HUES64 (cell line): ENCODE measurements at regions not wholly inside any gene's neighbourhood (a gene's known extent, or its start where the extent isn't known, plus 50 kb on each side); places are given as distances from the start of the nearest gene placed in this dataset.

Source experiments
- H3K27ac ChIP-seq: 2 replicates; pipeline ENCODE4 v1.7.0; 2013; ENCODE audit warnings: low read depth, low read length, inconsistent platforms
- H3K27me3 ChIP-seq: 2 replicates; pipeline ENCODE4 v1.6.1; 2013; ENCODE audit warnings: mild to moderate bottlenecking, low read length; ENCODE audit not compliant: insufficient read depth
- H3K36me3 ChIP-seq: 2 replicates; pipeline ENCODE4 v1.6.1; 2013; ENCODE audit warnings: mild to moderate bottlenecking, low read length; ENCODE audit not compliant: insufficient read depth
- H3K4me1 ChIP-seq: 2 replicates; pipeline ENCODE4 v1.6.1; 2013; ENCODE audit warnings: mild to moderate bottlenecking, low read length, moderate library complexity; ENCODE audit not compliant: insufficient read depth
- H3K4me3 ChIP-seq: 2 replicates; pipeline ENCODE4 v1.5.1; 2013; ENCODE audit warnings: mild to moderate bottlenecking, low read length, moderate library complexity
- H3K9ac ChIP-seq: 2 replicates; pipeline ENCODE4 v1.6.1; 2013; ENCODE audit warnings: mild to moderate bottlenecking, low read depth, low read length
- H3K9me3 ChIP-seq: 2 replicates; pipeline ENCODE4 v1.6.1; 2013; ENCODE audit warnings: low read depth, low read length; ENCODE audit not compliant: insufficient read depth
- WGBS: fragments of 150-250, 120-280 bp; methylation state at CpG from one replicate; pipeline ENCODE4 v1.1.7; 2013; ENCODE audit warnings: missing lambda C conversion rate; 5-methylcytosine and 5-hydroxymethylcytosine counted together

DNA sequence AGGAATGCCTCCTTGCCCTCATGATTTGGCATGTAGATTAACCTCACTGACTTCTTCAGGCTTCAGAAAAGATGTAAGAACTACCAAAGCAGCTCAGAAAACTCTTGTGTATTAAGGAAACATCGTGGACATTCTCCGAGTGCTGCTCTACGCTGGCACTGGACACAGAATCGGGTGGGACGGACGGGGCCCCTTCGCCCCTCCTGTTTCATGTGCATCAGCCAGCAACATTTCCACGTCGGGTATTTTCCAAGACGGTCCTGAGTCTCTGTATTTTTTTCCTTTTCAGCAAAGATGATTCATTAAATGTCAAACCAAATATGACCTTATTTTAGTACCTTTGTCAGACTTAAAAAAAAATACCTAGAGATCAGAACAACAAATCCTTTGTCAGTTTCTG, 583.6 kb downstream of the CCDC171 start:
- no peaks in the 10 kb centered on the region for H3K36me3 ChIP-seq
- 95% methylated on average over 10 of the region's 10 CpGs for WGBS
- no peaks in the 10 kb centered on the region for H3K9me3 ChIP-seq
- H3K27me3 ChIP-seq: 0 out of 2 replicates have a peak, but pooled peaks cover 7% of the 10 kb centered on the region
- no peak overlapping the region for H3K4me3 ChIP-seq
- no peaks in the 10 kb centered on the region for H3K4me1 ChIP-seq
- H3K9ac ChIP-seq: no peak overlapping the region
- no peak overlapping the region for H3K27ac ChIP-seq

DNA sequence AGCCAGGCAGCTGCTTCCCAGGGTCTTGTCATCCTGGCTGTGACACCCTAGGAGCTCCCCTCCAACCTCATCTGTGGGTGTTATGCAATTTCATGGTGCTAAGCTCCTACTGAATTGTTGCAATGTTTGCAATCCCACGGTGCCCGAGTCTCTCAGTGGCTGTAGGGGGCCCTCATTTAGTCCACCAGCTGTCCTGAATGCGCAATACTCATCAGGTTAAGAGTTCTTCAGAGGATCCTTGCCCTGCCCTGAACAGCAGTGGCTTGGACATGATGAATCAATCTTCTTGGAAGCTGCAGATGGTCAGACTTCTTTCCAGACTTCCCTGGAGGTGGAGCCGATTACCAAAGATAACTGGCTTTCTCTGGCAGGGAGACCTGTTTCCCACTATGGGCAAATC, 584.1 kb downstream of the CCDC171 start:
- Histone ChIP-seq H3K9ac (no peak overlapping the region), H3K9me3 (no peaks in the 10 kb centered on the region), H3K4me1 (no peaks in the 10 kb centered on the region), H3K27ac (no peak overlapping the region), H3K4me3 (no peak overlapping the region), H3K27me3 (0 out of 2 replicates have a peak, but pooled peaks cover 7% of the 10 kb centered on the region), H3K36me3 (no peaks in the 10 kb centered on the region)
- WGBS: 86% methylated on average over 4 of the region's 4 CpGs

DNA sequence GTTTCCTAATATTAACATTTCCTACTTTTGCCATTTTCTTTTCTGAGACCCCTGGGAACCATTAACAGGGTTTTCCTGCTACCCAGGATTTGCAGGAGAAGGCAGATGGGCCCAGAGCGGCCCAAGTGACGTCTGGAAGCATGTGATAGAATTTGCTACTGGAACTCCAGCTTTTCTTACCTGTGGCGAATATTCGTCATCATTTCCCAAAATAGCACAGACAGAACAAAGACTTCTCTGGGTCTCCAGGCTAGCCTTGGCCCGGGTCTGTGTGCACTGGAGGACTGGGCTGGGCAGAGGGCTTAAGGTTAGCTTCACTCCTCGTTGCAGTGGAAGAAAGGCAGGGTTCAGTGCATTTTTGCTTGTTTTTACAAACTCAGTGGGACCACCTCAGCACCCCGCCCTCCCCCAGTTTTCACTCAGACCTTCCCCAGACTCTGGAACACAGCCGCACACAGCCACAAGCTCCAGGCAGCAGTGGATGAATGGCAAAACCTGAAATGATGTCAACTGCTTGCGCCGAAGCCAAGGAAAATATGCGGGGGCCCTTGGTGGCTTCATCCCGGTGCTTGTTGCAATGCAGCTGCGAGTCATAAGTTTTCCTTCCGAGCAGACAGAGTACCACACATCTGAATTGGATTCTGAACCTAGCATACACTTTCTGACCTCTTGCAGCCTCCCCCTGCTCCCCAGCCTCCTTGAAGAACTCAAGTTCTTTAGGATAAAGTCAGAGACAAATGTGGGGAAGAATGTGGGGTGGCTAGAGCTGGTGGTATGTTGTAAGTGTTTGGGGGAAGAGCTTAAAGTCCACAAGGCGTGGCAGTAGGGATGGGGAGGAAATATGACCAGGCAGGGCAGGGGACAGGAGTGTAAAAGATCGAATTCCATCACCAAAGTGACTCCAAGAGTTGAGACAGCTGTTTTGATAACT, 586.0 kb downstream of the CCDC171 start:
- Histone ChIP-seq H3K27ac (no peak overlapping the region), H3K9me3 (no peaks in the 10 kb centered on the region), H3K4me3 (no peak overlapping the region), H3K36me3 (no peaks in the 10 kb centered on the region), H3K9ac (no peak overlapping the region), H3K4me1 (no peaks in the 10 kb centered on the region), H3K27me3 (no peaks in the 10 kb centered on the region)
- WGBS: 90% methylated on average over 16 of the region's 16 CpGs

DNA sequence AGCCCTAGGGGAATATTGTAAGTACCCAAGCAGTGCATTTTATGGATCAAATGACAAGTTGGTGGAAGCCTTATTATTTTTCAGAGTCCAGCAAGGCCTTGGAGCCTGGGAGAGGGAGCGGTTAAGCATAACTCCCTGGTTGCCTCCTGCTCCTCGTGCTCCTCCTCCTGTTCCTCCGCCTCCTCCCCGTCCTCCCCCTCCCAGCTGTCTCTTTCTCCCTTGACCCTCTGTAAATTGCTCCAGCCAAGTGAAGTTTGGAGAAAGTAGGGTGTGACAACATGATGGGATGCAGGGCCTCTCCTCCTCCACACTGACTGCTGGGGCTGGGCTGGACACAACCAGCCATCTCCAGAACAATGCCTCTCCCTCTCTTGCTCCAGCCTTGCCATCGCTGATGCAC, 586.9 kb downstream of the CCDC171 start:
- Histone ChIP-seq H3K27me3 (no peaks in the 10 kb centered on the region), H3K27ac (no peak overlapping the region), H3K9me3 (no peaks in the 10 kb centered on the region), H3K4me1 (no peaks in the 10 kb centered on the region), H3K36me3 (no peaks in the 10 kb centered on the region), H3K4me3 (no peak overlapping the region), H3K9ac (no peak overlapping the region)
- 84% methylated on average over 5 of the region's 5 CpGs for WGBS

DNA sequence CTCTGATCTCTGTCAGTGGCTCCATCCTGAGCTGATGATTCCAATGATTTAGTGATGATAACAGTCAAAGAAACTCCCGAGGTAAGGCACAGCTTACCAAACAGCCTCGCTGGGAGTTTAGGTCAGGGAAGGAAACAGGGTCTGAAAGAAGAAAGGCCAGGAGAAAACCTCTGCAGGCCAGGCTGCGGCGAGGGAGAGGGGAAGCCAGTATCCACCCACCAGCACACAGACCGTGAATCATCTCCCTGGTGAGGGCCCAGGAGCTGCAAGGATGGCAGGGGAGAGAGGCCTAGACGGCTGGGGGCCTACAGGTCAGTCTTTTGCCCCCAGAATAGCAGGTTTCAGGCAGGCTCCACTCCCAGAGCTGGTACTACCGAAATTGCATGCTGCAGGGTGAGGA, 590.5 kb downstream of the CCDC171 start:
- H3K4me1 ChIP-seq: no peaks in the 10 kb centered on the region
- no peaks in the 10 kb centered on the region for H3K36me3 ChIP-seq
- no peak overlapping the region for H3K27ac ChIP-seq
- H3K4me3 ChIP-seq: no peak overlapping the region
- WGBS: 91% methylated on average over 7 of the region's 7 CpGs
- no peaks in the 10 kb centered on the region for H3K27me3 ChIP-seq
- no peak overlapping the region for H3K9ac ChIP-seq
- H3K9me3 ChIP-seq: no peaks in the 10 kb centered on the region

DNA sequence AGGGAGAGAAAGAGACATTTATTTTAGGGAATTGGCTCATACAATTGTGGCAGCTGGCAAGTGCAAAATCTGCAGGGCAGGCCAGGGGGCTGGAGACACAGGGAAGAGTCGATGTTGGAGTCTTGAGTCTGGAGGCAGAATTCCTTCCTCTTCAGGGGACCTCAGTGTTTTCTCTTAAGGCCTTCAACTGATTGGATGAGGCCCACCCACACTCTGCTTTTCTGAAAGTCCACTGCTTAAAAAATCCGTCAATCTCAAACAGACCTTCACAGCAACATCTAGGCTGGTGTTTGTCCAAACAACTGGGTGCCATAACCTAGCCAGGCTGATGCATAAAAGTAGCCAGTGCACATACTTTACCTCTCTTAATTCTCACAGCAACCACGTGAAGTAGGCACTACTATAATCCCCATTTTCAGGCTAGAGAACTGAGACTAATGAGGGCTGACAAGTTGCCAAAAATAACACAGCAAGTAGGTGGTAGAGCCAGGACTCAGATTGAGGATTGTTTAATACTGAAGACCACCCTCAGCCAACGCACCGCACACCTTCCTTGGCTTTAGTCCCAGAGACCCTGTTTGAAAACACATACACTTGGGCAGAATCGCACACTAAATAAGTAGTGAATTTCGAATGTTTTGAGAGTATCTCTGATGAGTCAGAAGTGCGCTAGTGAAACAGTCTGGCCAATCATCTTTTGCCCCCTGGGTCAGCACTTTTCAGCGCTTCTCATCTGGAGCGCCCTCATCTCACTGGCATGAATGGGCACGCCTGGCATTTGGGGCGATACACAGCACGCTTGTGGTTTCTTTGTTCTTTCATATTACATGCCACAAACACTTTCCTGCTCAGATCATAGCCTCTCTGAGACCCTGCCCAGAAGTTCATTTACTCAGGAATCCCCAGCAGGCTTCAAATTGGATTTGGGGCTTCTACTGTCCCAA, 591.4 kb downstream of the CCDC171 start:
- Histone ChIP-seq H3K27me3 (no peaks in the 10 kb centered on the region), H3K9ac (no peak overlapping the region), H3K4me3 (no peak overlapping the region), H3K4me1 (no peaks in the 10 kb centered on the region), H3K27ac (no peak overlapping the region), H3K9me3 (no peaks in the 10 kb centered on the region), H3K36me3 (no peaks in the 10 kb centered on the region)
- WGBS: 96% methylated on average over 13 of the region's 13 CpGs

DNA sequence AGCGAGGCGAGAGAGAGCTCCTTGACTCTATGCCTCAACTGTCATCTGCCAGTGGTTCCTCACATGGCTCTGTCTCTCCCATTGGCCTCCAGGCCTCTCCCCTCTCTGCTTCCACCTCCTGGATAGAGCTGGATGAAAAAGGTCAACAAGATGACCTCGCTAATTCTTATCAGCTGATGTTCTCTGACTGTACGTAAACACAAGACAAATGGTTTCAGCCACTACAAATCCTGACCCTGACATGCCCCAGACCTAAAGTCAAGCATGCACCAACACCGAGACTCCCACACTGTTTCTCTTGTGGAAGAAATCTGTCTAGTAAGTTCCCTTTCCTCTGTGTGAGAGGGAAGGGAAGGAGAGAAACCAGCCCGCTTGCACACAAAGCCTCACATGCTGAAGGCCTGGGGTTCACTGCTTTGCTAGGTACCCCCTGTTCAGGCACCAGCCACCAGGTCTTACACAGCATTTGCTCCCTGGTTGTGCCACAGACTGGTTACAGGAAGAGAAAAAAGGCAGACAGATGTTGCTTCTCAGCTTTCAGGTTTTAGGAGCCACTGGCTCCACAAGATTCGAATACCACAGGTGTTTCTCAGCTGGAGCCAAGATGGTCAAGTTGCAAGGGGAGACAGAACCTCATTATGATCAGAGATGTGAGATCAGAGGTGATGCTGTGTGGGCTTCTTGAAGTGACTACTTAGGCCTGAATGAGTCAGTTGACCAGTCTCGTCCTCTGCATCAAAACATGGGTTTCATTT, 592.5 kb downstream of the CCDC171 start:
- no peaks in the 10 kb centered on the region for H3K36me3 ChIP-seq
- no peaks in the 10 kb centered on the region for H3K4me1 ChIP-seq
- no peak overlapping the region for H3K27ac ChIP-seq
- H3K9me3 ChIP-seq: no peaks in the 10 kb centered on the region
- no peak overlapping the region for H3K4me3 ChIP-seq
- H3K9ac ChIP-seq: no peak overlapping the region
- H3K27me3 ChIP-seq: no peaks in the 10 kb centered on the region
- WGBS: 87% methylated on average over 7 of the region's 8 CpGs

DNA sequence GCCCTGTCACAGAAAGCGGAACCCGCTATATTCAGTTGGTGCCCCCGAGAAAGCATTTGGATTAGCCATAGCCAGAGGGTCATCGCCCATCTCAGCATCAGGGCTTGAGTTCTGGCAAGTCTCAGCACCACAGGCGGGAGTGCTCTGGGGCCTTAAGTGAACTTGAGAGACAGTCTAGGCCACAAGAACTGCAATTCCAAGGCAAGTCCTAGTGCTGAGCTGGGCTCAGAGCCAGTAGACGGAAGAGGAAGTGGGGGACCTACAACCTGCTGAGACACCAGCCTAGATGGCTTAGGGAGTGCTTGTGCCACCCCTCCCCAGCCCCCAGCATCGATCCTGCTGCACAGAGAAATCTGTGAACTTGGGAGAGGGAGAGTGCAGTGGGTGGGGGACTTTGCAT, 594.9 kb downstream of the CCDC171 start:
- H3K4me1 ChIP-seq: no peaks in the 10 kb centered on the region
- no peak overlapping the region for H3K27ac ChIP-seq
- no peaks in the 10 kb centered on the region for H3K9me3 ChIP-seq
- no peak overlapping the region for H3K9ac ChIP-seq
- 91% methylated on average over 7 of the region's 7 CpGs for WGBS
- no peaks in the 10 kb centered on the region for H3K27me3 ChIP-seq
- no peak overlapping the region for H3K4me3 ChIP-seq
- H3K36me3 ChIP-seq: no peaks in the 10 kb centered on the region

DNA sequence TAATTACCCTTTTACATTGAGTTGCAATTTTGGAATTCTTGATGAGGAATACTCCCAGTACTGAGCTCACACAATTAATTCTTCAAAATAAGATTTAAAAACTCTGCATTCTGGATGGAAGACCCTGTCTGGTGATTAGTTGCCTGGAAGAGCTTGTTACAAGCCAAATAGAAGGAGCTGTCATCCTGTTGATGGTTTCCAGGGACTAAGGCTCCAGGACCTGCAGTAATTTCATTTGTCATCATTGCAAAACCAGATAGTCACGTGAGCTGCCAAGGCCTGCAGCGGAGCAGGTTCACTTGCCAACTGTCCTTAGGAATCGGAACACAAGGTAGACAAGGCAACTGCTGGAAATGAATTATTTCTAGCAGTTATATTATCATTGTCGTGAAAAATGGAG, 597.7 kb downstream of the CCDC171 start:
- H3K4me1 ChIP-seq: peaks cover 3% of the 10 kb centered on the region; the same call in 1 of the 2 replicates
- H3K36me3 ChIP-seq: no peaks in the 10 kb centered on the region
- H3K9ac ChIP-seq: no peak overlapping the region
- WGBS: 93% methylated on average over 3 of the region's 4 CpGs
- H3K27ac ChIP-seq: no peak overlapping the region
- H3K27me3 ChIP-seq: peaks cover 25% of the 10 kb centered on the region
- no peak overlapping the region for H3K4me3 ChIP-seq
- no peaks in the 10 kb centered on the region for H3K9me3 ChIP-seq

DNA sequence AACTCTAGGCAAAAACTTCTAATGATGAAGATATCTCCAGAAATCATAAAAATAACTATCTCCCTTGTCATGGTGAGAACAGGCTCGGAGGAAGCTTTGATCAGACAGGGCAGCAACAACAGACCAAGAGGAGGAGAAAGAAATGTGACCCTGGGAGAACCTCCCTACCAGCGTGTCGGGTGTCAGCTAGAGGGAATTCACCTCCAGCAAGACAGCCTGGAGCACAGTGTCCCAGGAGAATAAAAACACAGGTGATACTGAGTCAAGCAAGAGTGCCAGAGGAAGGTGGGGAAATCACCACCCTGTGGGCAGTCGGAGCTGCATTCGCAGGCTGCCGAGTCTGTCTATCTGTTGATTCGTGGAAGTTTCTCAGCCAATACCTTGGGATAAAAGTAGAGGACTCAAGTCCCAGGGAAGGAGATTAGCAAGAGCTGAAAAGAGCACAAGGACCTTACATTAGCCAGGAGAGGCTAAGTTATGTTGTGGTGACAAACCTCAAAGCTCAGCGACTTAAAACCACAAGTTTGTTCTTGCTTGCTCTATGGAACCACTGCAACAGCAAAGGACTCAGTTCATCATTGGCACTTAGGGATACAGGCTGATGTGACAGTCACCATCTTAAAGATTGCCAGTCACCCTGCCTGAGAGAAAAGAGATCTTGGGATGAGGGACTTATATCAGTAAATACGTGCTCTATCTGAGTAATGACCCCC, 598.3 kb downstream of the CCDC171 start:
- H3K9ac ChIP-seq: no peak overlapping the region
- 81% methylated on average over 9 of the region's 9 CpGs for WGBS
- H3K9me3 ChIP-seq: no peaks in the 10 kb centered on the region
- peaks cover 30% of the 10 kb centered on the region for H3K27me3 ChIP-seq
- no peak overlapping the region for H3K27ac ChIP-seq
- H3K4me1 ChIP-seq: peaks cover 3% of the 10 kb centered on the region; the same call in 1 of the 2 replicates
- H3K36me3 ChIP-seq: no peaks in the 10 kb centered on the region
- no peak overlapping the region for H3K4me3 ChIP-seq
